Neutrophil (primary cell): ENCODE measurements at regions not wholly inside any gene's neighbourhood (a gene's known extent, or its start where the extent isn't known, plus 50 kb on each side); places are given as distances from the start of the nearest gene placed in this dataset.

ENCODE experiments used
- H3K27ac ChIP-seq: fragments of 200-600 bp; sonication (generic); 2 replicates; pipeline ENCODE4 v1.5.1; 2016; ENCODE audit warnings: mild to moderate bottlenecking, moderate library complexity
- H3K27me3 ChIP-seq: fragments of 200-600 bp; sonication (generic); 2 replicates; pipeline ENCODE4 v1.6.0; 2016; ENCODE audit warnings: mild to moderate bottlenecking
- H3K36me3 ChIP-seq: fragments of 200-600 bp; sonication (generic); 2 replicates; pipeline ENCODE4 v1.5.1; 2017
- H3K4me1 ChIP-seq, 2 experiments: fragments of 200-600 bp in 1 of 2; sonication (generic) in 1 of 2; 1 replicate in 1 of 2; 2 replicates in 1 of 2; pipeline versions ENCODE4 v1.5.1 to v1.6.1; 2013 to 2016; ENCODE audit warnings: low read depth in 1 of 2, low read length in 1 of 2, mild to moderate bottlenecking in 1 of 2, moderate library complexity in 1 of 2; ENCODE audit not compliant: control insufficient read depth in 1 of 2, insufficient read depth in 1 of 2
- H3K4me3 ChIP-seq, 2 experiments: fragments of 200-600 bp in 1 of 2; sonication (generic) in 1 of 2; 1 replicate in 1 of 2; 2 replicates in 1 of 2; pipeline ENCODE4 v1.5.1; 2013 to 2016; ENCODE audit warnings: low read depth in 1 of 2, low read length in 1 of 2, mild to moderate bottlenecking in 1 of 2, moderate library complexity in 1 of 2
- H3K9me3 ChIP-seq: fragments of 200-600 bp; sonication (generic); 2 replicates; pipeline ENCODE4 v1.5.1; 2016
- TF ChIP-seq, protein P1 (sequence below): fragments of 200-600 bp; sonication (generic); IDR thresholded peaks from 2 replicates; pipeline ENCODE4 v1.5.1; 2016; ENCODE audit warnings: antibody characterized with exemption

DNA sequence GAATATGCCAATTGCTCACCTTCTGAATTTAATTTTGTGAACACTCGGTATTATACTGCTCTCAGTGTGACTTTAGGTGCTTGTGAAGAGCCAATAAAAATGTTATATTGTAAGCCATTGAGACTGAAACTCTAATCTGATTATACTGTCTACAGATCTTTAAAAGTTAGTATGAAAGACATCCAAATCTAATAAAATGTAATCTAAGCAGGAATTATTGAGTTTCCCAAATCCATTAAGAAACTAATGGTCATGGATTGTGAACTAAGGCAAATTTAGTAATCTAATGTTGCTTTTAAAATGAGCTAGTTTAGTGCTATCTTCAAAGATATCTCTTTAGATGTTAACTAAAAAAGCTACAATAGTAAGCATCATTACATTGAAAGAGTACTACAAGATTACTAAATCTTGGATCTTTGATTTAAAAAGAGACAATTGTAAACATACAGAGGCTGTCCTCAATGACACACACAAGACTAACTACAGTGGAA is 1132.4 kb upstream of the B3GALT2 start:
- H3K36me3 ChIP-seq, result no peaks in the 10 kb centered on the region
- TF ChIP-seq, protein P1, sequence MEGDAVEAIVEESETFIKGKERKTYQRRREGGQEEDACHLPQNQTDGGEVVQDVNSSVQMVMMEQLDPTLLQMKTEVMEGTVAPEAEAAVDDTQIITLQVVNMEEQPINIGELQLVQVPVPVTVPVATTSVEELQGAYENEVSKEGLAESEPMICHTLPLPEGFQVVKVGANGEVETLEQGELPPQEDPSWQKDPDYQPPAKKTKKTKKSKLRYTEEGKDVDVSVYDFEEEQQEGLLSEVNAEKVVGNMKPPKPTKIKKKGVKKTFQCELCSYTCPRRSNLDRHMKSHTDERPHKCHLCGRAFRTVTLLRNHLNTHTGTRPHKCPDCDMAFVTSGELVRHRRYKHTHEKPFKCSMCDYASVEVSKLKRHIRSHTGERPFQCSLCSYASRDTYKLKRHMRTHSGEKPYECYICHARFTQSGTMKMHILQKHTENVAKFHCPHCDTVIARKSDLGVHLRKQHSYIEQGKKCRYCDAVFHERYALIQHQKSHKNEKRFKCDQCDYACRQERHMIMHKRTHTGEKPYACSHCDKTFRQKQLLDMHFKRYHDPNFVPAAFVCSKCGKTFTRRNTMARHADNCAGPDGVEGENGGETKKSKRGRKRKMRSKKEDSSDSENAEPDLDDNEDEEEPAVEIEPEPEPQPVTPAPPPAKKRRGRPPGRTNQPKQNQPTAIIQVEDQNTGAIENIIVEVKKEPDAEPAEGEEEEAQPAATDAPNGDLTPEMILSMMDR, result no peak
- no peak overlapping the region for H3K27ac ChIP-seq
- no peaks in the 10 kb centered on the region for H3K9me3 ChIP-seq
- H3K4me1 ChIP-seq, result no peaks in the 10 kb centered on the region
- H3K4me3 ChIP-seq, result no peak overlapping the region
- H3K27me3 ChIP-seq, result no peaks in the 10 kb centered on the region

DNA sequence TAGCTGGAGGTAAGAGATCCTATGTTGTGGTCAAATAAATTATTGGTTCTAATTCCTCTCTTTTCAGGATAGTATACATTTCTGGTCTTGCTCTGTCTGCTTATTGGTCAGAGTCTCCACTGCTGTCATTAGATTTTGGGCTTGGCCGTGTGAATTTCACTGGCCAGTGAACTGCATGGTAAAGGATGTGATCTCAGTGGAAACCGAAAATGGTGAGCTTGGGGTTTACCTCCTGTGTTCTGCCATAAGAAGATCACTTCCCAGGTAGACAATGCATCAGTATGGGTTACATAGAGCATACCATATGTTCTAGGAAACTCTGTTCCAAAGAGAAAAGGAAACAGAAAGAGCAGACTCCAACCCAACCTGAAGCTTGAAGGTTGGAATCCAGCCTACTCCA is 1123.3 kb upstream of the B3GALT2 start:
- no peaks in the 10 kb centered on the region for H3K36me3 ChIP-seq
- H3K4me1 ChIP-seq, result no peaks in the 10 kb centered on the region
- H3K27ac ChIP-seq, result no peak overlapping the region
- no peaks in the 10 kb centered on the region for H3K9me3 ChIP-seq
- TF ChIP-seq, protein P1, result no peak
- no peaks in the 10 kb centered on the region for H3K27me3 ChIP-seq
- H3K4me3 ChIP-seq, result no peak overlapping the region

DNA sequence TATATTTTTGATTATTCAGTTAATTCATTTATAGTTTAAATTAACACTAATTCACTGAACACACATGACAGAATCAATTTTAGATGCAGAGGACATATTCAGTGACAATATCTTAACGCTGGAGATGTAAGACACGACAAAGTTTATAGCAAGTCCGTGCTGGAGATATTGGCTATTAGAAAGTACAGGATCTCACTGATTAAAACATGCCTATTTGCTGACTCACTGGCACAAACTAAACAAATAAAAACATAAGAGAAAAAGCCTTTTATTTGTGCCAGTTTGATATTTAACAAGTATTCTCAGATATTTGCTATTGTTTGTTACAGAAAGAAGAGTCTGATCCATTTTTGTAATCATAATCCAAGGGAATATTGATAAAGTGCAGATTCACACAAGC is 1122.9 kb upstream of the B3GALT2 start:
- Histone ChIP-seq H3K4me1 (no peaks in the 10 kb centered on the region), H3K27me3 (no peaks in the 10 kb centered on the region), H3K36me3 (no peaks in the 10 kb centered on the region), H3K4me3 (no peak overlapping the region), H3K9me3 (no peaks in the 10 kb centered on the region), H3K27ac (no peak overlapping the region)
- TF ChIP-seq, protein P1, result no peak

DNA sequence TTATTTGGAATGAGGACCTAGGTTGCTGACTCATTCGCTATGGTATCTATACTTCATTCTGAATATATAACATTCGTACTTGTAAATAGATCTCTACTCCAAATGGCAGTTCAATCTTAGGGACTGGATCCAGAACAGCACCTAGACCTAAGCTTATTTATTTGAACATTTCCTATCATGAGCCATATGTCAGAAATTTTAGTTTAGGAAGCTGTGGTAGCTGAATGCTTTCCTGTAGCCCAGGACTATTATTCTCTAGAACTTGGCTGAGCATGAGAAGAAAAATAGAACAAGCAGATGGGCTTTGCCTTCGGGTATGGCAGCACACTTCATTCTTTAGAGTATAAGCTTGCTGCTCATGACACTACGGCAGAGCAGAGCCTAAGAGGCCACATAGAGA is 1114.4 kb upstream of the B3GALT2 start:
- no peak overlapping the region for H3K27ac ChIP-seq
- no peak overlapping the region for H3K4me3 ChIP-seq
- H3K4me1 ChIP-seq, result no peaks in the 10 kb centered on the region
- no peaks in the 10 kb centered on the region for H3K9me3 ChIP-seq
- no peaks in the 10 kb centered on the region for H3K27me3 ChIP-seq
- no peaks in the 10 kb centered on the region for H3K36me3 ChIP-seq
- TF ChIP-seq, protein P1, result no peak

DNA sequence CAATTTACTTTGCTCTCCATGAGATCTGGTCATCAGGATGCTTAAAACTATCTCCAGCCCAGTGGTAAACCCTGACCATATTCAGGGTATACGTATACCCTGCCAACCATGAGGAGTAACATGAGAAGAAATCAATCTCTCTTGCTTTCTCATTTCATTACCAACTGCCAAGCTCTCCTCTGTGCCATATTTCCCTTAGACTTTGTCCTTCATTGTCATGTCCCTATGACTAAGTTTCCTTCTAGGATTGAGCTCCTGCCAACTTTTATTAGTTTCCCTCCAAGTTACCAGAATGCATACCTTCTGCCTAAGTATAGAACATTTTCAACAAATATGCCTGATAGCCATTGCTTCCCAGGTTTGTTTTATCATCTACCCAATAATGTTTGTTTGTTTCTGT is 1113.9 kb upstream of the B3GALT2 start:
- Histone ChIP-seq H3K9me3 (no peaks in the 10 kb centered on the region), H3K4me3 (no peak overlapping the region), H3K27me3 (no peaks in the 10 kb centered on the region), H3K36me3 (no peaks in the 10 kb centered on the region), H3K27ac (no peak overlapping the region), H3K4me1 (no peaks in the 10 kb centered on the region)
- TF ChIP-seq, protein P1, result no peak
